ENCODE measurements at regions not wholly inside any gene's neighbourhood (a gene's known extent, or its start where the extent isn't known, plus 50 kb on each side); places are given as distances from the start of the nearest gene placed in this dataset.
"Not testable (repeated sequence)": the region's sequence is repeated elsewhere in the genome, so short reads cannot be mapped to it uniquely, and the experiment has no call there.

DNA sequence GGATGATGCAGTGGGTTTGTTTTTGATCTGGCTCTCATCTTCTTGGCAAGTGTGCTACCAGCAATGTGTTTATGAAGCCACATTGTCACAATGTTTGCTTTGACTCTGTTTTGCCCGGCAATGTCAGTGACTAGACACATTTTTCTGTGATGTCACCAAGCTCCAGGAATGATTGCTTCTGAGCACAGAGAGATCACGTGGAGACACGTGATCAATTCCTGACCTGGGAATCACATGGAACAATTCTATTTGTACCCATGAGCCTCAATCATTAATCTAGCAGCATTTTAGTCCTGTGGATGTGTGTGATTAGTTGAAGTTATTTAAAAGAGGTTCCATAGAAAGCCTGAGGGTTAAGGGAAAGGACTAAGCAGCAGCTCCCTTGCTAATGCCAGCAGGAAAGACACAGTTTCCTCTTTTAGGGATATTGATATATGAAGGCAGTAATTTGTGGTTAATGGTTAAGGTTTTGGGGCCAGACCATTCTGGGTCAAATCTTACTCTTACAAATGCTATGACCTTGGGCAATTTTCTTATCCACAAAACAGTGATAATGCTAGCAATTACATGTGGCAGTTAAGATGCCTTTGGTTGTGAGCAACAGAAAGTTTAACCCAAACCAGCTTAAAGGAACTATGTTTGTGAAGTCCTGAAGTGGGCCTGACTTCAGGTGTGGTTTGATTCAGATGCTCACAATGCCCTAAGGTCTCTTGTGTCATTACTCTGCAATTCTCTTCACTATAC, 59.0 kb downstream of the FASLG start:
- peak; percentile 42 for DNase-seq (ENCODE audit: low spot score)

DNA sequence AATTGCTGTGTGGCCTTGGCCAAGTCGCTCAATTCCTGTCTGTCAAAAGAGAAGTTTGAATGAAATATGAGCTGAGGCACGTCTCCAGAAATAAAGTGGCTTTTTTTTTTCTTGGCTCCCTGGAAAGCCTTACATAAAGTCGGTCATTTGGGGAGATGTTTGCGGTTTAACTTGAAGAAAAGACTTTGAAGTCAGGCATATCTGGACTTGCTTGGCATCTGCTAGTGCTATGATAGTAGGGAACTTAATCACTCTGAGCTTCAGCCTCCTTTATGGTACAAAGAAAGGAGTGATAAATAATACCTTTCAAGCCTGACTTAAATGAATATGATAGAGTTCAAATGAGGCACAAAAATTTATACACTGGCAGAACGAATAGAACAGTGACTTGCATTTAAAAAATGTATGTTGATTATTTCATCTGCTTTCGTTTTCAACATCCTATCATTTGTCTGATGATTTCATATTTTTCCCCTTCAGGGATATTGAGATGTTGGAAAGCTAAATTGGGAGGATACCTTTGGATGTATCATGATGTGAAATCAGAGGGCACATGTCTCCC, 60.2 kb downstream of the FASLG start:
- DNase-seq (ENCODE audit: low spot score) = no peak

DNA sequence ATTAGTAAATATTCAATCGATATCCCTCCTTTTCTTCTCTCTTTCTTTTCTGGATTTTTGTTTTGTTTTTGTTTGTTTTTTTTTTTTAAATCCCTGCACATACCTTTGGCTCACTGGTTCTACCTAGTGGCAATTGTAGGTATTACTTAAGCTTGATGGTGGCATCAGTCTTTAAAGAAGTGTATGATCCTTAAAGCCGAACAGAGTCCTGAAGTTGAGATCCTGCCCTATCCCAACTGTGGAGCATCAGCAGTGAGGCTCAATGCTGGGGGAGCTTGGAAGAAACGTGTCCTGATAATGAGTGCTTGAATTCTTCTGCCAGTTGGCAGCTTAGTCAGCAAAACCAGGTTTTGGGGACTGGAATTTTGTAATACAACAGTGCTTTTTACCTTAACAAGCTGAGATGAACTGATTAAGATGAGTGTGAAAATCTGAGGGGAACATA, 60.8 kb downstream of the FASLG start:
- DNase-seq (ENCODE audit: low spot score) = peak; percentile 59

DNA sequence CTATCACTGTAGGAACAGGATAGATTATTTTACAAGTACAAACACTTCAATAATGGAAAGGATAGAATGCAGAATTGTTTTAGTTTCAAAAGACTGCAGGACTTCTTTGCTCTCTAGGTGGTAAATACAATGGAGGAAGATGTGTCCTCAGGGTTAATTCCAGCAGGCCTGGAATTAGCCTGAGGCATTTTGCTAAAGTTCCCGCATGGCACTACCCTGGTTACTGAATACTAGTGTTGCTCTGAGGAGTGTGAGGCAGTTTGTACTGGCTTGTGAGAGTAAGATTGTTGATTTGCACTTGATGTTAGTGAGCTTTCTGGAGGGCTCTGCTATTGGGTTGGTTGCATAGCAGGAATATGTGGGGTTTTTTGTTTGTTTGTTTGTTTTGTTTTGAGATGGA, 61.4 kb downstream of the FASLG start:
- no peak for DNase-seq (ENCODE audit: low spot score)

DNA sequence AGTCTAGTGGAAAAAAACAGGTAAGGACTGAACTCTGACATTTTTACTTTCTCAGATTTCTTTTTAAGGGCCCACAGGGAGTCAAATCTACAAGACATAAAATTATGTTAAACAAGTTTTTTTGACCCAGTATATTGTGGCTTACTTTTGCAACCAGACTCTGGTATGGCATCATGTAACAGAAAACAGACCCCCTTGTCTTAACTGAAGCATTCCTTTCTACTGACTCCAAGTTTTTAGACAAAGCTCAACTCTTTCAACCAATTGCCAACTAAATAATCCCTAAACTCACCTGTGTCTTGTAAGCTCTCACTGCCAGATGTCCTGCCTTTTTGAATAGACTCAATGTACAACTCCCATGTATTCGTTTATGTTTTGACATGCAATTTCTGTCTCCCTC, 64.3 kb downstream of the FASLG start:
- DNase-seq (ENCODE audit: low spot score) = no peak

DNA sequence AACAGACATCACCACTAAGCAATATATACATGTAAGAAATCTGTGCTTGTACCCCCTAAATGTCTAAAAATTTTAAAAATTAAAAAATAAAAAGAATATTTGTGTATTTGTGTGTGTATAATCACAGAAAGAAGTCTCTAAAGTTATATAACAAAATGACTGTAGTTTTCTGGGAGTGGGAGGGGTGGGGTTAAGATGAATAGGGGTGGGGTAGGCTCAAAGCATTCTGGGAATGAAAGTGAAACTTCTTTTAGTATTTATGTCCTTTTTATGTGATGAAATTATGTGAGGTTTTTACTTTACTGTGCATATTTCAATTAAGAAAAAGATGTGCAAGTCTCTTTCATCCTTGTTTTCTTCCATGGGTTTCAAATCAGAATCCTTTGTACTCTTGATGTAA, 65.3 kb downstream of the FASLG start:
- no peak for DNase-seq (ENCODE audit: low spot score)

DNA sequence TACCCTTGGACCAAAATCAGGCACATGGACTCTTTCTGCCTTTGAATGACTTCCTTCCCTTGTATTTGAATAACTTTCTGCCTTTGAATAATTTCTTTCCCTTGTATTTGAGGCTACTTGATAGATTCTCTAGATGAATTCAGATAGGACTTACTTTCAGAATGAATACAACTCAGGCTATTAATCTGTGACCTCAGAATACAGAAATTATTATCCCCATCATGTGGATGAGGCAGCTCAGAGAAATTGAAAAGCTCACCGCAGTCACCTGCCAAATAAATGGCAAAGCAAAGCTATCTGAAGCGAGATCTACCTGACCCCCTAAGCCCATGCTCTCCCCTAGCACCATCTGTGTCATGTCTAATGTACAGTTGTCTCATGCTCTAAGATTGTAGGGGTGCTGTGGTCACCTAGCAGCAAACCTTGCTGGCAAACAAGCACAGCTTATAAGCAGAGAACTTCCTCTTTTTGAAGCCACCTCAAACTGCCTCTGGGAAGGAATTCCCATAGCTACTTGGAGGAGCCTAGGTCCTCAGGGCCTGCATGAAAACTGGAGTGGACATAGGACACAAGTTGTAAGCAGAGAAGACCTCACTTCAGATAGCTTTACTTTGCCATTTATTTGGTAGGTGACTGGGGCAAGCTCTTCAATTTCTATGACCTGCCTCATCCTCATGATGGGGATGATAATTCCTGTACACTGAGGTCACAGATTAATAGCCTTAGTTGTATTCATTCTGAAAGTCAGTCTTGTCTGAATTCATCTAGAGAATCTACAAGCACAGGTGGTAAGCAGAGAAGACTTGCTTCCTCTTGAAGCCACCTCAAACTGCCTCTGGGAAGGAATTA, 66.1 kb downstream of the FASLG start:
- DNase-seq (ENCODE audit: low spot score) = no peak

DNA sequence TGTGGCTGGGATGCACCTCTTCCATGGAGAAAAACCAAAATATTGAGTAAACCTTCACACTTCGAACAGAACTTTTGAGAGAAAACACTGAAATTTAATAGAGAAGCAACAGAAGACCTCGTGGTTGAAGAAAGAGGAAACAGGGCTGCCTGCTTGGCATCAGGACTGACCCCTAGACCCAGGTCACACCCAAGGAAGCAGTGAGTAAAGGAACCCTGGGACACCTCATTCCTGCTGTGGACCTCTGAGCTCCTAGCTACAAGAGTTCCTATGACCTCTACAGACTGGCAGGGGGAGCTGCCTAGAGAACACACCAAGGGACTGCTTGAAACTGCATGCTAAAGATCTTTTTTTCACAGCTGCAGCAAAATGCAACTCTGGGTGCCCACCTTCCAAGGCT, 67.8 kb downstream of the FASLG start:
- no peak for DNase-seq (ENCODE audit: low spot score)

DNA sequence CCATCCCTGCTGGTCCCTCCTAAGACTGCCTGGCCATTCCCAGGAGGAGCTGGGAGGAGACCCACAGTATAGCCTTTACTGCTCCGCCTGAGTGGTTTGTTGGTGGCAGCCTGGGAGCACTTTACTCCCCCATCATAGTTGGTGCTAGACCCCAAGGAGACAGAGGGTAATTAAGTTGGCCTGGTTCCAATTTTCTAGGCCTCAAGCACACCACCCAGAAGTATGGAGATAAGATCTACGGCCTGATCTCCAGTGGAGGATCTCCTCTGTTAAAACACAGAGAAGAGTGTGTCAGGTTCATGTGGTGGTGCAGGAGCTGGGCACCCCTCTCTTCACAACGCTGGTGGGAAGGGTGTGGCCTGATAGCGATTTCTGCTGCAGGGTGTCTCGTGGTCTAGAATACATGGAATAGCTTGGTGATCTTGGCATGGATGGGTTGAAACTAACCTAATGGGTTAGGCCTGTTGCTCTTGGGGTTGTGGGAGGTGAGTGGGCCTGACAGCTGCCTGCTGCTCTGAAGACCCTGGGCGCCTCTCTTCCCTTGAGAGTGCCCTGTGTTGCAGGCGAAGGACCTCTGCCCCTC, 68.5 kb downstream of the FASLG start:
- DNase-seq (ENCODE audit: low spot score) = no peak

DNA sequence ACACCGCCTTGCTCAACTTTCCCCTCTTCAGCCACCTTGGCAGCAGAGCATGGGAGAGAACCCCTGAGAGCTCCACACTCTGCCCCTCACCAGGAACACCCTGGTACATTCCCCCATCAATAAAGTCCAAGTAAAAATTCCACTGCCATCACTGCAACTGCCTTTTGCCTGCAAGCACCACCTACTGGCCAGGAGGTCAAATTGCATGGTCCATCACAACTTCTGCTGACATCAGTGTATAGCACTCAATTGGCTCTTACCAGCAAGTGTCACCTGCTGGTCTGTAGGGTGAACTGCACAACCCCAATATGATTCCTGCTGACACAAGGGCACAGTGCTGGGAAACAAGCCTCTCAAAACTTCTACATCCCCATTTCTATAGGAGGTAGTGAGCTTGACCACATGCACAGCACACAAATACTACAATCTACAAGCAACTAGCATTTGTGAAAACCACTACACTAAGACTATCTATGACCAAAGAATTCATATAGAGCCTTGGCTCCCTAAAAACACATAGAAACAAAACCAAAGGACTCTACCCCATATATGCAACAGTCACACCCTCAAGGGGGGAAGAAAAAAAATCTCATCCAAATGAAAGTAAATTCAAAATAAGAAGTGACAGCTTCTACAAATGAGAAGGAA, 69.2 kb downstream of the FASLG start:
- no peak for DNase-seq (ENCODE audit: low spot score)

DNA sequence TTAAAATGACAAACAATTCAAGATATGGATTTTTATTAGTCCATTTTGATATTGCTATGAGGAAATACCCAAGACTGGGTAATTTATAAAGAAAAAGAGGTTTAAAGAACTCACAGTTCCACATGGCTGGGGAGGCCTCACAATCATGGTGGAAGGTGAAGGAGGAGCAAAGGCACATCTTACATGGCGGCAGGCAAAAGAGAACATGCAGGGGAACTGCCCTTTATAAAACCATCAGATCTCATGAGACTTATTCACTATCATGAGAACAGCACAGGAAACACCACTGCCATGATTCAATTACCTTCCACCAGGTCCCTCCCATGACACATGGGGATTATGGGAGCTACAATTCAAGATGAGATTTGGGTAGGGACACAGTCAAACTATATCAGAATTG, 69.8 kb downstream of the FASLG start:
- not testable (repeated sequence) for DNase-seq (ENCODE audit: low spot score)

DNA sequence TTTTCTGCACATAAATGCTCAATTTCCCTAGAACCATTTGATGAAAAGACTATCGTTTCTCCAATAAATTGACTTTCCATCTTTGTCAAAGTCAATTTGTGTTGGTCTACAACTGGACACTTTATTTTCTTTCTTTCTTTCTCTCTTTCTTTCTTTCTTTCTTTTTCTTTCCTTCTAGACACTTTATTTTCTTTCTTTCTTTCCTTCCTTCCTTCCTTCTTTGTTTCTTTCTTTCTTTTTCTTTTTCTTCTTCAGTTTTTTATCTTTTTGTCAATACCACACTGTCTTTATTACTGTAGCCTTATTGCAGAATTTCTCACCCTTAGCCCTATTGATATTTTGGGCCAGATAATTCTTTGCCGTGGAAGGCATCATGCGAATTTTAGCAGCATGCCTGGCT, 73.5 kb downstream of the FASLG start:
- no peak for DNase-seq (ENCODE audit: low spot score)

DNA sequence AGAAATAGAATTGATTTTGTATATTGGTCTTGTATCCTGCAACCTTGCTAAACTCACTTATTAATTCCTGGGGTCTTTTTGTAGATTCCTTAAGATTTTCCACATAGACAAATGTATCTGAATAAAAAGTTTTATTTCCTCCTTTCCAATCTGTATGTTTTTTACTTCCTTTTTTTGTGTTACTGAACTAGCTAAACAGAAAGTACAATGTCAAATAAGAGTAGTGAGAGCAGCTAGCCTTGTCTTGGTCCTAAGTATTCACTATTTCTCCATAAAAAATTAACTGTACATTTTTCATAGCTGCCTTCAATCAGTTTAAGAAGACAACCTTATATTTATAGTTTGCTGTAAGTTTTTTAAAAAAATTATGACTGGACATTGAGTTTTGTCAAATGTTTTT, 74.9 kb downstream of the FASLG start:
- DNase-seq (ENCODE audit: low spot score) = no peak

DNA sequence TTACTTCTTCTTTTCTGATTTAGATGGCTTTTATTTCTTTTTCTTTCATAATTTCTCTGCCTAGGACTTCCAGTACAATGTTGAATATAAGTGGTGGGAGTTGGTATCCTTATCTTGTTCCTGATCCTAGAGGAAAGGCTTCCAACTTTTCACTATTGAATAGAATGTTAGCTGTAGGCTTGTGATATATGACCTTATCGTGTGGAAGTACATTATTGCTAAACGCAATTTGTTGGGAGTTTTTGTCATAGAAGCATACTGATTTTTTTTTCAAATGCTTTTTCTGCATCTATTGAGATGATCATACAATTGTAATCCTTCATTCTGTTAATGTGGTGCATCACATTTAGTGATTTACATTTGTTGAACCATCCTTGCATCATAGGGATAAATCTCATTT, 79.5 kb downstream of the FASLG start:
- no peak for DNase-seq (ENCODE audit: low spot score)

DNA sequence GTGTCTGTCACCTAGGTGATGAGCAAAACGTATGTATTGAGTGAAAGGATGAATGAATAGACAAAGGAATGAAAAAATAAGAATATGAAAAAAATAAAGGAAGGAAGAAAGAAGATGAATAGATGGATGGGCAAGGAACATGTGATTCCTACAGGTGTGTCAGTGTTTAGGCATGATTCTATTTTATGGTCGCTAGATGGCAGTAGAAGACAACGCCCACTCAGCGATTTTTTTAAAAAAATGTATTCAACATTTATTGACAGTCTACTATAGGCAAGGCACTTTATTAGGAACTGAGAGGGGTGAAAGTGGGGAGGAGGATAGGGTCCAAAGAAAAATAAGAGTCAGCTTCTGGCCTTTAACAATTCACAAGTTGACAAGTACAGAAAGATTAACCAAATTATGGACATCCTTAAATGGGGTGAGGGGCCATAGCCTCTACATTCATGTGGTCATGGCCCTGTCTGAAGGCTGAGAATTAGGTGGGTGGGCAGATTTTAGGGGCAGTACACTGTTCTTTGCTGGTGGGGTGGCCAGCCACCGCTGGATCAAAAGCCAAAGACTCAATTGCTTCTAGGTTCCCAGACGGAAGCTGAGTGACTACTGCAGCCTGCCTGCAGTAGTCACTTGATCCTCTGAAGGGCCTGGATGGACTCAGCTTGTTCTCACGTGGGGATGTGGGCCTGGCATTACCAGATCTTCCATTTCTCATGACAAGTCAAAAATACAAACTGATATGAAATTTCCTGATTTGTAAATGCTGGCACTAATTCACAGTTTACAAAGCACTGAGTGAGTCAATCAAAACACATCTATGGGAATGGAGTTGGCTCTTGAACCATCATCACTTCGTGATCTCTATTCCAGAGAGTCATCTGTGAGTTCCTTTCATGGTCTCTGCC, 83.9 kb downstream of the FASLG start:
- peak; percentile 30 for DNase-seq (ENCODE audit: low spot score)

DNA sequence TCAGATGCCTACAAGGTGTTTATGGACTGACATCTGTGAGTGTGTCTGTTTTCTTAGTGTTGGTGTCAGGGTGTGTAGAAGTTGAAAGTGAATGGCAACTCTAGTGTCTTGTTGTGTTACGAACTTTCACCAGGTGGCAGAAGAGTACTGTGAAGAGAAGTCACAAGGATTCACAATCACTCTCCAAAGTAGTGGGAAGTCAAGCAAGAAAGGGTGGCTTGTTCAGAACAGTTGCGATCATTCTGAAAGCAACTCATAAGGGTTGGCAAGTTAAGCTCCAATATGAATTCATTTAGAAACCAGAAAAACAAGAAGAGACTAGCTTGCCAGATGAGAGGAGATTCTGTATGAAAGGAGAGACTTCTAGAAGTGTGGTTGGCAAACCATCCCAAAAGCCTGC, 86.1 kb downstream of the FASLG start:
- DNase-seq (ENCODE audit: low spot score) = peak; percentile 60

DNA sequence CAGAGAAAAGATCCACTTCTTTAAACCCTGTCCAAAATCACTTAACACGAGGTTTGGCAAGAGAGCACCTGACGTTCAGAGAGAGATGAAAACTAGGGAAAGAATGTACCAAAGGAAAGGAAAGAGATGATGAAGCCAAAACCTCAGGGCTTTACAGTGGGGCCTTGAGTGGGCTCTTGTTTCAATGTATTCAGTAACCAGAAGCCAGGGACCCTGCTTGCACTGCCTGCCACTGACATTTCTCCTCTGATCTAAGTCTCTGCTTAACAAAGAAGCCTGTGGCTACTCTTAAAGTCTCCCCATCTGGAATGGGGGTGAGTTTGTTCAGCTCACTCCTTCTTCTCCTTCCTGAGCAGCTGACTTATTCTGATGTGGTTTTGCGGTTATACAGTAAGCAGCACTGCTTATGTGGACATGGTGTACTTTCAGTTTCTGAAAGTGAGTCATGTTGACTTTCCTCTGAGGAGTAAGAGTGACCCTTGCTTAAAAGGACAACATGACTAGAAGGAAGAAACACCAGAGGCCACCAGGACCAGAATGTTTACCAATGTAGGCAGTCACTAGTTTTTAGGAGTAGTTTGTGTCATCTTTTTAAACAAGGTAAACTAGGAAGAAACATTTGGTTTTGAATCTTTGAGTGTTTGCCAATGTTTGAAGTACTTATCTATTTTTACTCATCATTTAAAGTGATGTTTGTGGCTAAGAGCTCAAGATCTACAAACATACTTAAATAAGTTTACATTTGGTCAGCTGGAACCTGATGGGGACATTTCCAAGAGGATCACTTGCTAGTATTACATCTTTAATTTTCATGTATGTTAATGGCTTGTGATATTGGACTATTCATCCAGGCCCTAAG, 87.4 kb downstream of the FASLG start:
- DNase-seq (ENCODE audit: low spot score) = peak; percentile 85

DNA sequence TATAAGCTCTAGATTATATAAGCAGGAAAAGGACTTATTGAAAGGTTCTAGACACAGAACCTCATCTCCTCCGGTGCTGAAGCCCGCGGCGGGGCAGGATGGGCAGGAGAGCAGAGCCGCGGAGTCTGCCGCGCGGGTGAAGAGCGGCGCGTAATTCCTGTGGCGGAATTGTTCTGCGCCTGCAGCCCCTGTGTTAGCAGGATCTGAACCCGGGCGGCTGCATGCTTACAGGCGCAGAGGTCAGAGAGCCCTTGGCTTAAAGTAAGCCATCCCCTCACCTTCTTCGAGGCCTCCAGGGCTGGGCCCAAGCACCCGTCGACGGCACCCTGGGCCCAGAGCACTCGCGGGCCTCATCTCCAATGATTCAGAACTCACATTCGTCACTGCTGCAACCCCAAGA, 89.3 kb downstream of the FASLG start:
- DNase-seq (ENCODE audit: low spot score) = no peak

DNA sequence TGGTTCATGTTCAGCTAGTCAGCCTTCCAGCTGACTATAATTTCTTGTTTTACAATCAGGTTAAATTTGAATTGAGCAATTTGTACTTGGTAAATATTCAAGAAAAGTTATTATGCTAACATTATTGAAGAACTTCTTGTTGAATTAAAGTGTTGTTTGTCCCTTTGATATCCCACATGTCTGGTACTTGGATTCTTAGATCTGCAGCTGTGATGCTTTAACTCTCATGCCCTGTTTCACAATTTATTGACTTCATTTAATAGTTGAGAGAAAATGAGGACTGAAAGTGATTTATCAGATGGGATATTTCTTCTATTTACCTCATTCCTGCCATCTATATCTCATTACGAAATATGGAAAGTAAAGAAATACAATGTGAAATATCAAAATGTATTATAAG, 92.8 kb downstream of the FASLG start:
- DNase-seq (ENCODE audit: low spot score) = no peak

DNA sequence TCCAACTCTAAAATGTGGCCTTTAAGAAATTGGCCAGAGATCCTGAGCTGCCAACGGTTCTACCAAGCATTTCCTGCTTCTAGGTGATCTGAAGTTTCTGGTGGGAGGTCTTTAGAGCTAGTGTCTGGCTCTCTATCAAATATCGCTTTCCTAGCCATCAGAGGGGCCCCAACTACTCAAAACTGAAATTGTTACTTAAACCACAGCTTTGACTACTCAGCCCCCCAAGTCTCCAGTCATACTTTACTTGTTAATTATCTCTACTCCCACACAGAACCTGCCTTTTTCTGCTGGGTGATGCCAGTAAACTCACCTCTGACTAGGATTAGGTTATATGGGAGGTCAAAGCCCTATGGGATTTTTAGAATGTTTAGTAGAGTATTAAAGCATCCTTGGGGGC, 95.1 kb downstream of the FASLG start:
- DNase-seq (ENCODE audit: low spot score) = no peak

Measured in AG08395 (cell line).